K562 (cell line): ENCODE measurements at regions not wholly inside any gene's neighbourhood (a gene's known extent, or its start where the extent isn't known, plus 50 kb on each side); places are given as distances from the start of the nearest gene placed in this dataset.
"Not testable (repeated sequence)": the region's sequence is repeated elsewhere in the genome, so short reads cannot be mapped to it uniquely, and the experiment has no call there.

ENCODE experiments used
- BHLHE40 ChIP-seq: IDR thresholded peaks from 2 replicates; pipeline ENCODE4 v1.6.1; 2011; ENCODE audit warnings: low read length, improper control_type of control experiment
- ELF1 ChIP-seq: fragments of 200-800 bp; sonication (Bioruptor generic); IDR thresholded peaks from 2 replicates; pipeline ENCODE4 v1.6.1; 2016; ENCODE audit warnings: missing genetic modification characterization, missing compliant biosample characterization
- EZH2 ChIP-seq: IDR thresholded peaks from 2 replicates; pipeline ENCODE4 v1.6.1; 2012; ENCODE audit warnings: low read depth, mild to moderate bottlenecking, inconsistent platforms, low read length, borderline replicate concordance
- RFX7 ChIP-seq: fragments of 250-450 bp; sonication (Bioruptor Pico); IDR thresholded peaks from 2 replicates; pipeline ENCODE4 v1.5.1; 2021; ENCODE audit warnings: mild to moderate bottlenecking
- TBL1XR1 ChIP-seq, 2 experiments: IDR thresholded peaks; 2 replicates each; pipeline ENCODE4 v1.6.1; 2012; ENCODE audit warnings: improper control_type of control experiment in 2 of 2, low read length in 2 of 2, mild to moderate bottlenecking in 1 of 2
- U2AF2 ChIP-seq: fragments of 200-400 bp; formaldehyde crosslinking; optimal IDR thresholded peaks from 2 replicates; pipeline ENCODE3; 2017; ENCODE audit warnings: low read depth, mild to moderate bottlenecking, low read length
- ZBTB26 ChIP-seq: fragments of 450-650 bp; formaldehyde crosslinking; IDR thresholded peaks from 2 replicates; pipeline ENCODE4 v1.4.0; 2022; ENCODE audit warnings: missing genetic modification characterization
- ZKSCAN1 ChIP-seq: fragments of 150-350 bp; IDR thresholded peaks from 2 replicates; pipeline ENCODE4 v1.6.1; 2016; ENCODE audit warnings: low read depth, low read length
- ZNF431 ChIP-seq: sonication (generic); formaldehyde crosslinking; IDR thresholded peaks from 2 replicates; pipeline ENCODE4 v1.8.0; 2022; ENCODE audit warnings: mild to moderate bottlenecking, missing genetic modification reagents

- not testable (repeated sequence) for TF ChIP-seq ZBTB26; EZH2; ZNF431 (CRISPR knock-in tag); U2AF2; TBL1XR1 (IDR thresholded peaks at IDR 0.05; ENCODE audit: low read length in 2 of 2); BHLHE40; ZKSCAN1; RFX7; ELF1 (tag)
These were observed 68.5 kb upstream of the ERV3-1 start for GRCh38 chr7:65074959-65075358.
